GM12874 (cell line): ENCODE measurements at regions not wholly inside any gene's neighbourhood (a gene's known extent, or its start where the extent isn't known, plus 50 kb on each side); places are given as distances from the start of the nearest gene placed in this dataset.

Experiments used
- TF ChIP-seq, protein P1 (sequence below): IDR thresholded peaks from 2 replicates; pipeline ENCODE4 v1.5.1; 2011; ENCODE audit warnings: low read depth, mild to moderate bottlenecking, control low read depth, low read length, moderate library complexity; ENCODE audit not compliant: insufficient read depth

DNA sequence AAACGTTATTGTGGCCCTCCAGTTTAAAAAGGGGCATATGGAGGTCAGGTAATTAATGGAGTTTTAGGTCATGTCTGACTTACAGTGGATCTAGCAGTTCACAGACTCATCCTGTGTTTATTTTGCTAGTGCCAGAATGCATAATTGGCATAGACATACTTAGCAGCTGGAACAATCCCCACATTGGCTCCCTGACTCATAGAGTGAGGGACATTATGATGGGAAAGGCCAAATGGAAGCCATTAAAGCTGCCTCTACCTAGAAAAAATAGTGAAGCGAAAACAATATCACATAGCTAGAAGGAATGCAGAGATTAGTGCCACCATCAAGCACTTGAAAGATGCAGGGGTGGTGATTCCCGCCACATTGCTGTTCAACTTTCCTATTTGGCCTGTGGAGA is 610.7 kb downstream of the SLITRK5 start:
- TF ChIP-seq, protein P1, sequence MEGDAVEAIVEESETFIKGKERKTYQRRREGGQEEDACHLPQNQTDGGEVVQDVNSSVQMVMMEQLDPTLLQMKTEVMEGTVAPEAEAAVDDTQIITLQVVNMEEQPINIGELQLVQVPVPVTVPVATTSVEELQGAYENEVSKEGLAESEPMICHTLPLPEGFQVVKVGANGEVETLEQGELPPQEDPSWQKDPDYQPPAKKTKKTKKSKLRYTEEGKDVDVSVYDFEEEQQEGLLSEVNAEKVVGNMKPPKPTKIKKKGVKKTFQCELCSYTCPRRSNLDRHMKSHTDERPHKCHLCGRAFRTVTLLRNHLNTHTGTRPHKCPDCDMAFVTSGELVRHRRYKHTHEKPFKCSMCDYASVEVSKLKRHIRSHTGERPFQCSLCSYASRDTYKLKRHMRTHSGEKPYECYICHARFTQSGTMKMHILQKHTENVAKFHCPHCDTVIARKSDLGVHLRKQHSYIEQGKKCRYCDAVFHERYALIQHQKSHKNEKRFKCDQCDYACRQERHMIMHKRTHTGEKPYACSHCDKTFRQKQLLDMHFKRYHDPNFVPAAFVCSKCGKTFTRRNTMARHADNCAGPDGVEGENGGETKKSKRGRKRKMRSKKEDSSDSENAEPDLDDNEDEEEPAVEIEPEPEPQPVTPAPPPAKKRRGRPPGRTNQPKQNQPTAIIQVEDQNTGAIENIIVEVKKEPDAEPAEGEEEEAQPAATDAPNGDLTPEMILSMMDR, result no peak

DNA sequence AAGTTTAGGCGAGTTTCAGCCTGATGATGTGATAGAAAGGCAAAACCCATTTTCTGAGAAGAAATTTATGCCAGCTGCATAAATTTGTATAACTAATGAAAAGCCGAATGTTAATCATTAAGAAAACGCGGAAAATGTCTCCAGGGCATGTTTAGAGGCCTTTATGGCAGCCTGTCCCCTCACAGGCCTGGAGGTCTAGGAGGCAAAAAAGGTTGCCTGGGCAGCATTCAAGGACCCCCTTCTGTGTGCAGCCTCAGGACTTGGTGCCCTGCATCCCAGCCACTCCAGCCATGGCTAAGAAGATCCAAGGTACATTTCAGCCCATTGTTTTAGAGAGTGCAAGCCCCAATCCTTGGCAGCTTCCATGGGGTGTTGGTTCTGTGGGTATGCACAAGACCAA is 614.2 kb downstream of the SLITRK5 start:
- TF ChIP-seq, protein P1, result no peak

DNA sequence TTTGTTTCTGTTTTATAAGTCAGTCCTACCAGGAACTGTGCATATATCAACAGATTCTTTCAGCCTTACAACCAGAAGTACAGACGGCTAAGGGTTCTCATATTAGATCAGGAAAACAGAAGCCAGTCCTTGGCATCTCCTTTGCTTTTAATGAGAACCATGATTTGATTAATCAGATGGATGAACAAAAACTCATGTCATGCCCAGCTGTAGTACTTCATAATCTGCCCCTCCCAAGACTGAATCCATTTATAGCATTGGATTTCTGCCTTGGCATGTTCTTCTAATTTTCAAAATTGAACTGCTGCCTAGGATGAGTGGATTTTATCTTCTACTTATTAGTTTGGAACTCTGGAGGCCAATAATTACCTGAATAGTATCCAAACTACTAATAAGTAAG is 617.2 kb downstream of the SLITRK5 start:
- TF ChIP-seq, protein P1, result no peak

DNA sequence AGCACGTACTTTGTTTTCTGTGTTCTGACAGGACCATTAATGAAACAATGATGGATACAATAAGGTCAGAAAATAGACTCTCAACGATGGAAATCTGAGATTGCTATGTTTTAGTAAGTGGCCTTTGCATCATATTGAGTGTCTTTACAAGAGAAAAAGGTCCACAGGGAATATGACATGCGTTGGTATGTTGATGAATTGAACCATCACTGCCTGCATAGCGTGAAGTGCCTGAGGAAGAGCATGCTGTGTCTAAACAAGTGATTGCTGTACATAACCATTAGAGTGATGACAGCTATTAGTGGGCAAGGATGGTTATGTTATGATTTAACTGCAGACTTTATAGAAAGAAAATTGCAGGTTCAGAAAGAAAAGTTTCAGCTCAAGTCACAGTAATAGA is 623.2 kb downstream of the SLITRK5 start:
- TF ChIP-seq, protein P1, result no peak

DNA sequence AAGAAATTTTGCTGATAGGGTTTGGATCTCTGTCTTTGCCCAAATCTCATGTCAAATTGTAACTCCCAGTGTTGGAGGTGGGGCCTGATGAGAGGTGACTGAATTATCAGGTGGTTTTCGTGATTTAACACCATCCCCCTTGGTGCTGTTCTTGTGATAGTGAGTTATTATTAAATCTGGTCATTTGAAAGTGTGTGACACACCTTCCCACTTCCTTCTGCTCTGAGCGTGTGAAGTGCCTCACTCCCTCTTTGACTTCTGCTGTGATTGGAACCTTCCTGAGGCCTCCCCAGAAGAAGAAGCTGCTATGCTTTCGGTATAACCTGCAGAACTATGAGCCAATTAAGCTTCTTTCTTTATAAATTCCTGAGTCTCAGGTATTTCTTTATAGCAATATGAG is 632.0 kb downstream of the SLITRK5 start:
- TF ChIP-seq, protein P1, result no peak

DNA sequence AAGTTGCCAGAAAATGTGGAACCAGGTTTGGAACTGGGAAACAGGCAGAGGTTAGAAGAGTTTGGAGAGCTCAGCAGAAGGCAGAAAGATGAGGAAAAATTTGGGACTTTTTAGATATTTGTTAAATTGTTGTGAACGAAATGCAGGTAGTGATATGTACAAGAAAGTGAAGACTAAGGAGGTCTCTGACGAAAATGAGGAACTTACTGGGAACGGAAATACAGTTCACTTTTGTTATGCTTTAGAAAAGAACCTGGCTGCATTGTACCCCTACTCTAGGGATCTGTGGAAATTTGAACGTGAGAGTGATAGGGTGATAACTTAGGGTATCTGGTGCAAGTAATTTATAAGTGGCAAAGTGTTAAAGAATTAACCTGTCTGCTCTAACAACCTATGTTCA is 632.4 kb downstream of the SLITRK5 start:
- TF ChIP-seq, protein P1, result no peak

DNA sequence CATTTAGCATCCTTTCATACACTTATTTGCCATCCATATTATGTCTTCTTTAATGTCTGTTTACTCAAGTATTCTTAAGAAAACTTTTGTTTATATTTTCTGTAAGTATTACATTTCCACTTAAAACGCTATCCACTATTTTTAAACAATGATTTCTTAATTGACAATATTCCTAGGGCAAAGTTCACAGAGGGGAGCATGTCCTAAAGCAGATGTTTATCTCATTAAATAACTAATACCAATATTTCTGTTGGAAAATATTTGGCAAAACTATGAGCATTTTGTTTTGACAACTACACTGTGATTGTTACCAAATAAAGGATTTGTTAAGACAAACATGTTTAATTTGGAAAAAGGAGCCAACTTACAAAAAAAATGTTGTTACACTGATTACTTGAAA is 643.3 kb downstream of the SLITRK5 start:
- TF ChIP-seq, protein P1, result no peak

DNA sequence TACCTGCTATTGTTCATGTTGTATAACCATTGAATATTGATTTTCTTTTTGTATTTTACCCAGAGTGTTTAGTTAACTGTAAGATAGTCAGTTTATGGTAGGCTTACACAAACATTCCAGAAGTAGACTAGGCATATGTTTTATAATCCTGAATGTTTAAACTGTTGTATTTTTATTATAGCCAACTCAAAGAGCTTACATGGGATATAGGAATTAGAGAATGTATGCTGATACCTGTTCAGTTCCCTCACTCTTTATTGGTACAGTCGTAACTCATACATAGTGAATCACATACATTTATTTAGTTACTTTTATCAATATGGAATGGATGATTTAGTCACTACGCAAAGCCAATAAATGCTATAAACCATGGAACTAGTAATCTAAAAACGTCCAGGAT is 657.9 kb downstream of the SLITRK5 start:
- TF ChIP-seq, protein P1, result no peak
